ENCODE measurements at regions not wholly inside any gene's neighbourhood (a gene's known extent, or its start where the extent isn't known, plus 50 kb on each side); places are given as distances from the start of the nearest gene placed in this dataset.

DNA sequence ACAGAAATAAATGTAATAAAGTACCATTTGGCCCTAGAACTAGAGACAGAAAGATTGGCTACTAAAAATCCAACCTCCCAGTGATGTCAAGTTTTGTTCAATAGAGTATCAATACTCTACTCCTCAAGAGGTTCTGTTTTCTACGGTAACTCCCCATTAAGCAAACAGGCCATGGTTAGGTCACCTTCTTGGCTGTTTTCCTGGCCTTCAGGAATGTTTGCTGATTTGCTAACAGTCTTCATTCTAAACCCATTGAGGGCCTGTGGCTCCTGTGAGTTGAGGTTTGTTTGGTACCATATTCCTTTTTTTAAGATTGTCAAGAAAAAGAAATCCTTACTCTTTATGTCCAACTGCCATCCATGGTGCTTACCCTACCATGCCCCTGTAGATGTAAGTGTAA is 1022.0 kb upstream of the TMEM132C start:
- no peaks in the 10 kb centered on the region for H3K27me3 ChIP-seq
- H3K27ac ChIP-seq, result peak overlapping the region; percentile 10; the same call in 1 of the 2 replicates
- peak overlapping the region; percentile 50; the same call in 1 of the 2 replicates for H3K4me2 ChIP-seq

GRCh38 chr12:127245437-127245836 is 1021.5 kb upstream of the TMEM132C start:
- Histone ChIP-seq H4K20me1 (no peaks in the 10 kb centered on the region), H3K36me3 (no peaks in the 10 kb centered on the region), H3K4me3 (no peak overlapping the region), H3K27me3 (no peaks in the 10 kb centered on the region), H3K4me2 (peak overlapping the region; percentile 50), H3K27ac (peak overlapping the region; percentile 10; the same call in 1 of the 2 replicates), H3K9ac (no peak overlapping the region), H3K4me1 (peaks cover 11% of the 10 kb centered on the region), H3K9me3 (no peaks in the 10 kb centered on the region)
- no peak for TF ChIP-seq Cebpa-rat (IDR thresholded peaks at IDR 0.05)

More for the DNA sequence above, 1022.0 kb upstream of the TMEM132C start:
- no peak overlapping the region for H3K9ac ChIP-seq
- no peak overlapping the region for H3K4me3 ChIP-seq
- H3K36me3 ChIP-seq, result no peaks in the 10 kb centered on the region
- H3K4me1 ChIP-seq, result peaks cover 11% of the 10 kb centered on the region
- no peaks in the 10 kb centered on the region for H4K20me1 ChIP-seq
- TF ChIP-seq Cebpa-rat (IDR thresholded peaks at IDR 0.05), result no peak
- H3K9me3 ChIP-seq, result no peaks in the 10 kb centered on the region

DNA sequence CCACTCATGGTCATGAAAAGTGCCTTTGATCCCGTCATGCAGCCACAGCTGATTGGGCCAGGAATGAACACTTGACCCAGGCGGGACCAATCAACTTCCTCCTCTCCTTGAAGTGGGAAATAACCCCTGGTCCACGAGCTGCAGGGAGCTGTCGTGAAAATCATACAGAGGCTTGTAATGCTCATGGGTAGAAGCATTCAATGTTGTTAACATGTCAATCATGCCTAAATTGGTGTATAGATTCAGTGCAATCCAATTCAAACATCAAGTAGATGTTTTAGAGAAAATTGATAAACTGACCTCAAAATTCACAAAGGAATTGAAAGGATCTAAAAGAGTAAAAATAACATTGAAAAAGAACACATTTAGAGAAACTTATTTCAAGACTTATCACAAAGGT is 1019.0 kb upstream of the TMEM132C start:
- Histone ChIP-seq H3K4me3 (no peak overlapping the region), H3K27ac (no peak overlapping the region), H3K4me1 (peaks cover 11% of the 10 kb centered on the region), H4K20me1 (no peaks in the 10 kb centered on the region), H3K9me3 (no peaks in the 10 kb centered on the region), H3K4me2 (no peak overlapping the region), H3K9ac (no peak overlapping the region), H3K36me3 (no peaks in the 10 kb centered on the region), H3K27me3 (no peaks in the 10 kb centered on the region)
- no peak for TF ChIP-seq Cebpa-rat (IDR thresholded peaks at IDR 0.05)

GRCh38 chr12:127249428-127249827 is 1017.5 kb upstream of the TMEM132C start:
- no peaks in the 10 kb centered on the region for H4K20me1 ChIP-seq
- H3K27me3 ChIP-seq, result no peaks in the 10 kb centered on the region
- H3K4me1 ChIP-seq, result peaks cover 11% of the 10 kb centered on the region
- no peak overlapping the region for H3K4me3 ChIP-seq
- H3K27ac ChIP-seq, result no peak overlapping the region
- H3K9ac ChIP-seq, result no peak overlapping the region
- H3K36me3 ChIP-seq, result no peaks in the 10 kb centered on the region
- no peak overlapping the region for H3K4me2 ChIP-seq
- no peak for TF ChIP-seq Cebpa-rat (IDR thresholded peaks at IDR 0.05)
- no peaks in the 10 kb centered on the region for H3K9me3 ChIP-seq

GRCh38 chr12:127253797-127254327 is 1013.1 kb upstream of the TMEM132C start:
- Histone ChIP-seq H3K27me3 (no peaks in the 10 kb centered on the region), H3K36me3 (no peaks in the 10 kb centered on the region), H4K20me1 (no peaks in the 10 kb centered on the region), H3K4me2 (no peak overlapping the region), H3K27ac (no peak overlapping the region), H3K4me1 (no peaks in the 10 kb centered on the region), H3K9me3 (no peaks in the 10 kb centered on the region), H3K9ac (no peak overlapping the region), H3K4me3 (no peak overlapping the region)
- TF ChIP-seq Cebpa-rat (IDR thresholded peaks at IDR 0.05), result no peak

DNA sequence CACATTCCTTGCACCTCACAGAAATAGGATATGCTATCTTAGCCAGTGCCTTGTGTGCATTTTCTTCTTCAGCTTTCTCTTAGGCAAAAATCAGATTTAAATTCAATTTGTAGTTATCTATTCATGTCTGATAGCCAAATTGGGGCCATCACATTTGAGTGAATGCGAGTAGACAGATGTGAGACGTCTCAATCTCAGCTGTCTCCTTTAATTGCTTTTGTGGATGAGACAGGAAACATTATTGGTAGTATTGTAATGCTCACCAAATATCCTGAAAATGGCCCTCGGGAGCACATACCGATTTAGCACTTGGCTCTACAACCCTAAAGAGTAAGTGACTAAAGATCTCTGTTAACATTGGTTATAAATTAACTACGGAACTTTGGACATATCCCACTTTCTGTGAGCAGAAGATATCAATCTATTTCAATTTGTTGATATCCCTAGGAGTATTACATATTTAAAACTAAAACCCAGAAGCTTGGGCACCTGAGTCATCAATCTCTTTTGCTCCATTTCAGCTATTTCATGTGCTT is 1012.5 kb upstream of the TMEM132C start:
- no peaks in the 10 kb centered on the region for H3K9me3 ChIP-seq
- no peak overlapping the region for H3K27ac ChIP-seq
- H4K20me1 ChIP-seq, result no peaks in the 10 kb centered on the region
- H3K4me2 ChIP-seq, result no peak overlapping the region
- no peaks in the 10 kb centered on the region for H3K4me1 ChIP-seq
- H3K9ac ChIP-seq, result no peak overlapping the region
- no peak for TF ChIP-seq Cebpa-rat (IDR thresholded peaks at IDR 0.05)
- no peak overlapping the region for H3K4me3 ChIP-seq
- H3K27me3 ChIP-seq, result no peaks in the 10 kb centered on the region
- no peaks in the 10 kb centered on the region for H3K36me3 ChIP-seq

DNA sequence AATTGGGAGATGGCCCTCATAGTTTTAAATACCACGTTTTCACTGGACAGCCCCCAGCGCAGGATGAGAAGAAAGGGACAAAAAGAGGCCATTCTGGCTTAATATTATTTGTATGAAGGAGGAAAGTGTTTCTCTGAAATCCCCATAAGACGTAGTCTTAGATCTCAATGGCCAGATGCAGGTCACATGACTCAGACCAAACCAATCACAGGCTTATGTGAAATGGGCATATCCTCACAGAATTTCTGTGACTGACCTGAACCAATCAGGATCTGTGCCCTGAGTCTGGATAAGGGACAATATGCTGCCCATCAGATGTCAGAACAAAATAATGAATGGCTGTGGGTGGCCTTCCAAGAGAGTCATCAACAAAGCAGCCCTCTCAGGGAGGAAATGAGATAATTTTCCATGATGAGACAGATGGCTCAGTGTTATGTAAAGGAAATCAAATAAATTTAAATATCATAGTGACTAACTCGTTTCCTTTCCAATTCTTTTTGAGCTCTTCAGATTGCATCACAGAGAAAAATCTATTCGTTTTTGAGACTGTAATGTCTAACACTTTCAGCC is 1009.5 kb upstream of the TMEM132C start:
- Histone ChIP-seq H3K4me3 (no peak overlapping the region), H3K36me3 (no peaks in the 10 kb centered on the region), H3K4me2 (no peak overlapping the region), H3K27ac (no peak overlapping the region), H4K20me1 (no peaks in the 10 kb centered on the region), H3K9me3 (no peaks in the 10 kb centered on the region), H3K27me3 (no peaks in the 10 kb centered on the region), H3K9ac (no peak overlapping the region), H3K4me1 (no peaks in the 10 kb centered on the region)
- TF ChIP-seq Cebpa-rat (IDR thresholded peaks at IDR 0.05), result no peak

DNA sequence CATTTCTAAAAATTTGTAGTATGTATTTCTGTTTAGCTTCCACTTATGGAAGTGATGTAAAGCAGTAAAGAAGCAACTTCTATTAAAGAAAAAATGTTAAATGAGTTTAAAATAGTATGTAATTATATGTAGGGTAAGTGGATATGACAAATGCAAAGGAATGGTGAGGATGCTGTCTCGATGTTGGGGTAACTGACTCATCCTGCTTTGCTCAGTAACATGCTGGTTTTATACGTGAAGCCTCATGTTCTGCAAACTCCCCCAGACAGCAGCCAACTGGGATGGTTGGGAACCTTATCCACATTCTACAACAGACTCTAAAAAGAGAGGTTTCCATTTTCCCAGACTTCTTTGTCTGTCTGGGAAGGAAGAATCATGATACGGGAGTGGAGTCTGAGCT is 1006.4 kb upstream of the TMEM132C start:
- no peaks in the 10 kb centered on the region for H3K36me3 ChIP-seq
- no peak for TF ChIP-seq Cebpa-rat (IDR thresholded peaks at IDR 0.05)
- no peak overlapping the region for H3K4me2 ChIP-seq
- no peaks in the 10 kb centered on the region for H3K9me3 ChIP-seq
- H3K4me1 ChIP-seq, result no peaks in the 10 kb centered on the region
- H3K27ac ChIP-seq, result no peak overlapping the region
- no peaks in the 10 kb centered on the region for H4K20me1 ChIP-seq
- H3K9ac ChIP-seq, result no peak overlapping the region
- no peak overlapping the region for H3K4me3 ChIP-seq
- no peaks in the 10 kb centered on the region for H3K27me3 ChIP-seq

- no peak overlapping the region for H3K4me2 ChIP-seq
- no peaks in the 10 kb centered on the region for H3K36me3 ChIP-seq
- no peak overlapping the region for H3K9ac ChIP-seq
- H3K9me3 ChIP-seq, result no peaks in the 10 kb centered on the region
- H3K4me1 ChIP-seq, result no peaks in the 10 kb centered on the region
- no peak overlapping the region for H3K4me3 ChIP-seq
- H3K27ac ChIP-seq, result no peak overlapping the region
- no peaks in the 10 kb centered on the region for H3K27me3 ChIP-seq
- TF ChIP-seq Cebpa-rat (IDR thresholded peaks at IDR 0.05), result no peak
- no peaks in the 10 kb centered on the region for H4K20me1 ChIP-seq
Measured at GRCh38 chr12:127260999-127261398, 1006.0 kb upstream of the TMEM132C start.

GRCh38 chr12:127262615-127263014 is 1004.4 kb upstream of the TMEM132C start:
- H3K27ac ChIP-seq, result no peak overlapping the region
- no peak overlapping the region for H3K4me2 ChIP-seq

More at GRCh38 chr12:127262615-127263014, 1004.4 kb upstream of the TMEM132C start:
- H3K36me3 ChIP-seq, result no peaks in the 10 kb centered on the region
- no peaks in the 10 kb centered on the region for H4K20me1 ChIP-seq
- no peaks in the 10 kb centered on the region for H3K9me3 ChIP-seq
- no peak for TF ChIP-seq Cebpa-rat (IDR thresholded peaks at IDR 0.05)
- H3K9ac ChIP-seq, result no peak overlapping the region
- H3K4me3 ChIP-seq, result no peak overlapping the region
- H3K27me3 ChIP-seq, result no peaks in the 10 kb centered on the region
- H3K4me1 ChIP-seq, result no peaks in the 10 kb centered on the region
